Endodermal cell (in vitro differentiated cells): ENCODE measurements at regions not wholly inside any gene's neighbourhood (a gene's known extent, or its start where the extent isn't known, plus 50 kb on each side); places are given as distances from the start of the nearest gene placed in this dataset.

Experiments
- DNase-seq: peaks from one replicate; pipeline ENCODE4 v3.0.0-alpha.2; 2017
- H3K27ac ChIP-seq: 2 replicates; pipeline ENCODE4 v1.5.1; 2013; ENCODE audit warnings: mild to moderate bottlenecking, low read depth, low read length, moderate library complexity
- H3K27me3 ChIP-seq: 2 replicates; pipeline ENCODE4 v1.6.1; 2013; ENCODE audit warnings: mild to moderate bottlenecking, low read length, moderate library complexity; ENCODE audit not compliant: insufficient read depth, control insufficient read depth, poor library complexity, severe bottlenecking
- H3K36me3 ChIP-seq: 2 replicates; pipeline ENCODE4 v1.7.0; 2013; ENCODE audit warnings: mild to moderate bottlenecking, low read length, moderate library complexity; ENCODE audit not compliant: control insufficient read depth, insufficient read depth
- H3K4me1 ChIP-seq: one replicate; pipeline ENCODE4 v1.7.0; 2013; ENCODE audit warnings: low read length; ENCODE audit not compliant: control insufficient read depth, insufficient read depth
- H3K4me3 ChIP-seq: 2 replicates; pipeline ENCODE4 v1.5.1; 2013; ENCODE audit warnings: mild to moderate bottlenecking, low read length, moderate library complexity
- H3K9ac ChIP-seq: 2 replicates; pipeline ENCODE4 v1.6.1; 2013; ENCODE audit warnings: mild to moderate bottlenecking, low read length, moderate library complexity; ENCODE audit not compliant: poor library complexity, severe bottlenecking; ENCODE audit errors: extremely low read depth
- H3K9me3 ChIP-seq: 2 replicates; pipeline ENCODE4 v1.6.1; 2013; ENCODE audit warnings: mild to moderate bottlenecking, low read length, moderate library complexity; ENCODE audit not compliant: control insufficient read depth
- H3K27ac Mint-ChIP-seq: 2 replicates; pipeline ENCODE4 v1.8.0; 2020; ENCODE audit warnings: mixed read lengths
- H3K27me3 Mint-ChIP-seq: 2 replicates; pipeline ENCODE4 v1.8.0; 2021; ENCODE audit warnings: mild to moderate bottlenecking, mixed read lengths; ENCODE audit not compliant: insufficient read depth
- H3K36me3 Mint-ChIP-seq: 2 replicates; pipeline ENCODE4 v1.8.0; 2020; ENCODE audit warnings: low read depth, mixed read lengths
- H3K4me1 Mint-ChIP-seq: 2 replicates; pipeline ENCODE4 v1.8.0; 2020; ENCODE audit warnings: mixed read lengths
- H3K4me3 Mint-ChIP-seq: 2 replicates; pipeline ENCODE4 v1.8.0; 2020; ENCODE audit warnings: mild to moderate bottlenecking, moderate library complexity, mixed read lengths
- H3K9me3 Mint-ChIP-seq: 2 replicates; pipeline ENCODE4 v1.8.0; 2020; ENCODE audit warnings: mild to moderate bottlenecking, mixed read lengths
- CTCF ChIP-seq: fragments of 200-600 bp; sonication (generic); conservative IDR thresholded peaks from 2 replicates; pipeline ENCODE4 v1.5.0; 2021; ENCODE audit warnings: antibody characterized with exemption, mild to moderate bottlenecking
- WGBS, 2 experiments: methylation state at CpG; one replicate each; pipeline versions ENCODE4 v1.1.5 to v1.1.7; 2013; ENCODE audit warnings: missing lambda C conversion rate in 2 of 2, mixed read lengths in 1 of 2; ENCODE audit not compliant: insufficient coverage in 1 of 2, insufficient read length in 1 of 2; 5-methylcytosine and 5-hydroxymethylcytosine counted together

- no peak overlapping the region for H3K9ac ChIP-seq
- H3K9me3 Mint-ChIP-seq, result no peaks in the 10 kb centered on the region
- H3K9me3 ChIP-seq, result no peaks in the 10 kb centered on the region
- H3K4me1 Mint-ChIP-seq, result peaks cover 14% of the 10 kb centered on the region
- H3K36me3 ChIP-seq, result peaks cover 62% of the 10 kb centered on the region
- no peak overlapping the region for H3K27ac Mint-ChIP-seq
- WGBS, 2 experiments, result 95% methylated on average over 4 of the region's 4 CpGs; no CpG with 5 or more reads in 1 of the 2 experiments
- no peaks in the 10 kb centered on the region for H3K4me1 ChIP-seq
- no peak overlapping the region for H3K4me3 Mint-ChIP-seq
- no peaks in the 10 kb centered on the region for H3K27me3 Mint-ChIP-seq
- H3K36me3 Mint-ChIP-seq, result peaks cover 19% of the 10 kb centered on the region
- no peak for TF ChIP-seq CTCF
- no peak for DNase-seq
- H3K4me3 ChIP-seq, result no peak overlapping the region
- H3K27ac ChIP-seq, result no peak overlapping the region
- H3K27me3 ChIP-seq, result no peaks in the 10 kb centered on the region
These were observed 50.0 kb downstream of the PIK3C2A start for GRCh38 chr11:17157761-17158160.

GRCh38 chr11:17156283-17156682, 51.5 kb downstream of the PIK3C2A start:
- Mint-ChIP-seq H3K27ac (peak overlapping the region; percentile 72), H3K4me1 (peaks cover 17% of the 10 kb centered on the region), H3K9me3 (no peaks in the 10 kb centered on the region), H3K27me3 (no peaks in the 10 kb centered on the region), H3K4me3 (no peak overlapping the region), H3K36me3 (peaks cover 19% of the 10 kb centered on the region)
- DNase-seq, result no peak
- Histone ChIP-seq H3K27ac (no peak overlapping the region), H3K4me3 (no peak overlapping the region), H3K27me3 (no peaks in the 10 kb centered on the region), H3K36me3 (peaks cover 59% of the 10 kb centered on the region), H3K9ac (no peak overlapping the region), H3K9me3 (no peaks in the 10 kb centered on the region), H3K4me1 (no peaks in the 10 kb centered on the region)
- no peak for TF ChIP-seq CTCF
- 93 to 95% methylated on average over 2 of the region's 2 CpGs for WGBS, 2 experiments

- H3K4me3 Mint-ChIP-seq, result no peak overlapping the region
- no CpG with 5 or more reads among the region's 1 CpG for WGBS, 2 experiments
- peaks cover 15% of the 10 kb centered on the region for H3K4me1 Mint-ChIP-seq
- H3K36me3 Mint-ChIP-seq, result peaks cover 19% of the 10 kb centered on the region
- no peak overlapping the region for H3K27ac Mint-ChIP-seq
- Histone ChIP-seq H3K27ac (no peak overlapping the region), H3K27me3 (no peaks in the 10 kb centered on the region), H3K36me3 (peaks cover 63% of the 10 kb centered on the region), H3K4me1 (no peaks in the 10 kb centered on the region), H3K4me3 (no peak overlapping the region), H3K9me3 (no peaks in the 10 kb centered on the region), H3K9ac (no peak overlapping the region)
- no peaks in the 10 kb centered on the region for H3K27me3 Mint-ChIP-seq
- TF ChIP-seq CTCF, result no peak
- DNase-seq, result no peak
- H3K9me3 Mint-ChIP-seq, result no peaks in the 10 kb centered on the region
These were observed 53.2 kb downstream of the PIK3C2A start for GRCh38 chr11:17154409-17155159.
